Fibroblast of the aortic adventitia (primary cell): ENCODE measurements at regions not wholly inside any gene's neighbourhood (a gene's known extent, or its start where the extent isn't known, plus 50 kb on each side); places are given as distances from the start of the nearest gene placed in this dataset.

Source experiments
- DNase-seq: peaks from one replicate; pipeline ENCODE4 v3.0.0-alpha.2; 2010; ENCODE audit warnings: low read depth
- H3K4me3 ChIP-seq: 2 replicates; pipeline ENCODE4 v1.5.1; 2011; ENCODE audit warnings: low read depth, mild to moderate bottlenecking, control low read depth, low read length, moderate library complexity
- CTCF ChIP-seq: IDR thresholded peaks from 2 replicates; pipeline ENCODE4 v1.5.1; 2011; ENCODE audit warnings: mild to moderate bottlenecking, low read length, control low read depth, inconsistent platforms; ENCODE audit not compliant: insufficient read depth

DNA sequence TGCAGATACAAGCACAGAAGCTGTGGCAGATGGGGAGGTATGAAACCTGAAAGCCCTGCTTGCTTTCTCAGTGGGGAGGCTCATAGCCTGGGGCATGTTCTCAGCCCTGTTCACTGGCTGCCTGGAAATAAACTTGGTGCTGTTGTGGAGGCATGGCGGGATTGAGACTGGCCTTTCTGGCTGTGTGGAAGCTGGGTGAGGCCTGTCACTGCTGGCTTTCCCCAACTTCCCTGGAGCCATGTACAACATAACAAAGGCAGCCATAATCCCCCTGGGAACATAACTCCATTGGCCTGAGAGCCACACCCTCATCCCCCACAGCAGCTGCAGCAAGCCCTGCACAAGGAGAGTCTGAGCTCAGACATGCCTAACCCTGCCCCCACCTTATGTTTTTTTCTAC is 237.7 kb upstream of the TLL1 start:
- TF ChIP-seq CTCF, result no peak
- no peak overlapping the region for H3K4me3 ChIP-seq
- DNase-seq, result no peak

- DNase-seq, result no peak
- no peak overlapping the region for H3K4me3 ChIP-seq
- TF ChIP-seq CTCF, result no peak
These were observed 237.1 kb upstream of the TLL1 start for GRCh38 chr4:165635951-165636350.

DNA sequence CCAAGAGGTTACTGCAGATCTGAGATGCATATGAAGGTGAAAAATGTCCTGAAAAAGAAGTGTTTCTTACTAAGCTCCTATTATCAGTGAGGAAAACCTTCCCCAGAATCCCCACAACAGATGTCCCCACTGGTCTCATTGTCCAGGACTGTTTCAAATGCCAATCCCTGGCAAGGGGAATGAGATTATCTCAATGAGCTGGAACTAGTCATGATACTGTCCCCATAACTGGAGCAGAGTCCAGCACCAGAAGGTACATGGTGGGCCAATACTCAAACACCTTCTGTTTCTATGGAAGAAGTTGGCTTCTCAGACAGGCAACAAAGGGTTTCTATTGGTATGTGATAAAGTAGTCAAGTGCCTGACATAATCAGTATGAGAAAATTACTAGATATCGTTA is 221.1 kb upstream of the TLL1 start:
- DNase-seq, result no peak
- no peak for TF ChIP-seq CTCF

GRCh38 chr4:165654556-165654955 is 218.5 kb upstream of the TLL1 start:
- no peak overlapping the region for H3K4me3 ChIP-seq
- no peak for DNase-seq
- no peak for TF ChIP-seq CTCF

More for the DNA sequence above, 221.1 kb upstream of the TLL1 start:
- H3K4me3 ChIP-seq, result no peak overlapping the region

DNA sequence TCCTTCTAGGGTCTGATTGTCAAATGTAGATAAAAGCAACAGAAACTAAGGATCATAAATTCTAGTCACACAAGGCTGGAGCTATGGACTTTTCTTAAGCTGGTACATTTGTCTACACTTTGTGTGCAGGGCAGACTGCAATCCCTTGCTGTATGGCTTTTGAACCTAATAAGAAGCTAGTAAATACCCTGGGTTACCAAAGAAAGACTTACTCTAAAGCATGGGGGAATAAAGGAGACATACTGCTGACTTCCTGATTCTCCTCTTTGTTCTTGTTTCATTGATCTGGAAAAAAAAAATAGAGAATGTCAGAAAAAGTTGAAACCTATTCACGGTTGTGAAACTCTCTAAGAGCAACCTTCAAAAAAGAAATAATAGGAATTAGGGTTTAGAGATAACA is 216.6 kb upstream of the TLL1 start:
- no peak for DNase-seq
- TF ChIP-seq CTCF, result no peak
- no peak overlapping the region for H3K4me3 ChIP-seq

- no peak overlapping the region for H3K4me3 ChIP-seq
- TF ChIP-seq CTCF, result no peak
These were observed 216.1 kb upstream of the TLL1 start for GRCh38 chr4:165656829-165657490.

GRCh38 chr4:165662341-165662740 is 210.7 kb upstream of the TLL1 start:
- no peak for TF ChIP-seq CTCF
- DNase-seq, result peak; percentile 23
- H3K4me3 ChIP-seq, result no peak overlapping the region

More at GRCh38 chr4:165656829-165657490, 216.1 kb upstream of the TLL1 start:
- DNase-seq, result no peak
